Neural progenitor cell (in vitro differentiated cells): ENCODE measurements at regions not wholly inside any gene's neighbourhood (a gene's known extent, or its start where the extent isn't known, plus 50 kb on each side); places are given as distances from the start of the nearest gene placed in this dataset.
A peak's percentile ranks its signal among the peaks of the same experiment; 100 is the strongest.
"Not testable (repeated sequence)": the region's sequence is repeated elsewhere in the genome, so short reads cannot be mapped to it uniquely, and the experiment has no call there.

Experiments
- DNase-seq: peaks from one replicate; pipeline ENCODE4 v3.0.0-alpha.2; 2016; ENCODE audit warnings: low spot score
- H2AFZ ChIP-seq: fragments of 200-600 bp; sonication (generic); replicated peaks from 2 replicates; pipeline ENCODE4 v1.6.1; 2016; ENCODE audit warnings: antibody characterized with exemption
- H3F3A ChIP-seq: fragments of 200-600 bp; sonication (generic); 2 replicates; pipeline ENCODE4 v1.6.1; 2016; ENCODE audit warnings: antibody characterized with exemption, low read depth
- H3K27ac ChIP-seq: fragments of 200-600 bp; sonication (generic); 2 replicates; pipeline ENCODE4 v1.5.1; 2016; ENCODE audit warnings: mild to moderate bottlenecking
- H3K27me3 ChIP-seq: fragments of 200-600 bp; sonication (generic); 2 replicates; pipeline ENCODE4 v1.6.1; 2016; ENCODE audit warnings: mild to moderate bottlenecking, moderate library complexity
- H3K36me3 ChIP-seq: fragments of 200-600 bp; sonication (generic); 2 replicates; pipeline ENCODE4 v1.5.1; 2016
- H3K4me1 ChIP-seq: fragments of 200-600 bp; sonication (generic); 2 replicates; pipeline ENCODE4 v1.6.1; 2016; ENCODE audit warnings: mixed run types
- H3K4me2 ChIP-seq: fragments of 200-600 bp; sonication (generic); 2 replicates; pipeline ENCODE4 v1.6.1; 2016
- H3K4me3 ChIP-seq: fragments of 200-600 bp; sonication (generic); 2 replicates; pipeline ENCODE4 v1.5.1; 2016
- H3K79me2 ChIP-seq: fragments of 200-600 bp; sonication (generic); 2 replicates; pipeline ENCODE4 v1.6.1; 2016; ENCODE audit warnings: low read depth
- H3K9ac ChIP-seq: fragments of 200-600 bp; sonication (generic); 2 replicates; pipeline ENCODE4 v1.6.1; 2016
- H3K9me3 ChIP-seq: fragments of 200-600 bp; sonication (generic); 2 replicates; pipeline ENCODE4 v1.5.1; 2016; ENCODE audit warnings: low read depth
- H4K20me1 ChIP-seq: fragments of 200-600 bp; sonication (generic); 2 replicates; pipeline ENCODE4 v1.6.1; 2016; ENCODE audit warnings: low read depth
- H3K27ac Mint-ChIP-seq: 3 replicates; pipeline ENCODE4 v1.8.0; 2021; ENCODE audit warnings: mixed read lengths
- H3K27me3 Mint-ChIP-seq: 2 replicates; pipeline ENCODE4 v1.8.0; 2022; ENCODE audit warnings: low read depth, mild to moderate bottlenecking, inconsistent platforms, moderate library complexity, mixed read lengths; ENCODE audit not compliant: insufficient read depth
- H3K36me3 Mint-ChIP-seq: 3 replicates; pipeline ENCODE4 v1.8.0; 2021; ENCODE audit warnings: mixed read lengths
- H3K4me1 Mint-ChIP-seq: 3 replicates; pipeline ENCODE4 v1.8.0; 2021; ENCODE audit warnings: mixed read lengths
- H3K4me3 Mint-ChIP-seq: 3 replicates; pipeline ENCODE4 v1.8.0; 2021; ENCODE audit warnings: mild to moderate bottlenecking, moderate library complexity, mixed read lengths
- H3K9me3 Mint-ChIP-seq: 3 replicates; pipeline ENCODE4 v1.8.0; 2020; ENCODE audit warnings: mixed read lengths
- EZH2 ChIP-seq: fragments of 200-600 bp; sonication (generic); IDR thresholded peaks from 2 replicates; pipeline ENCODE4 v1.6.1; 2017; ENCODE audit warnings: antibody characterized with exemption, mild to moderate bottlenecking, moderate library complexity
- EZH2phosphoT487 ChIP-seq: fragments of 200-600 bp; sonication (generic); IDR thresholded peaks from 2 replicates; pipeline ENCODE4 v1.6.1; 2017; ENCODE audit warnings: antibody characterized with exemption
- TF ChIP-seq, protein P1 (sequence below): fragments of 200-600 bp; sonication (generic); IDR thresholded peaks from 2 replicates; pipeline ENCODE4 v1.5.1; 2017; ENCODE audit warnings: antibody characterized with exemption, mild to moderate bottlenecking

GRCh38 chr6:66265737-66266136 lies 558.7 kb upstream of the EYS start:
- H3K36me3 ChIP-seq: no peaks in the 10 kb centered on the region
- TF ChIP-seq, protein P1, sequence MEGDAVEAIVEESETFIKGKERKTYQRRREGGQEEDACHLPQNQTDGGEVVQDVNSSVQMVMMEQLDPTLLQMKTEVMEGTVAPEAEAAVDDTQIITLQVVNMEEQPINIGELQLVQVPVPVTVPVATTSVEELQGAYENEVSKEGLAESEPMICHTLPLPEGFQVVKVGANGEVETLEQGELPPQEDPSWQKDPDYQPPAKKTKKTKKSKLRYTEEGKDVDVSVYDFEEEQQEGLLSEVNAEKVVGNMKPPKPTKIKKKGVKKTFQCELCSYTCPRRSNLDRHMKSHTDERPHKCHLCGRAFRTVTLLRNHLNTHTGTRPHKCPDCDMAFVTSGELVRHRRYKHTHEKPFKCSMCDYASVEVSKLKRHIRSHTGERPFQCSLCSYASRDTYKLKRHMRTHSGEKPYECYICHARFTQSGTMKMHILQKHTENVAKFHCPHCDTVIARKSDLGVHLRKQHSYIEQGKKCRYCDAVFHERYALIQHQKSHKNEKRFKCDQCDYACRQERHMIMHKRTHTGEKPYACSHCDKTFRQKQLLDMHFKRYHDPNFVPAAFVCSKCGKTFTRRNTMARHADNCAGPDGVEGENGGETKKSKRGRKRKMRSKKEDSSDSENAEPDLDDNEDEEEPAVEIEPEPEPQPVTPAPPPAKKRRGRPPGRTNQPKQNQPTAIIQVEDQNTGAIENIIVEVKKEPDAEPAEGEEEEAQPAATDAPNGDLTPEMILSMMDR: no peak
- TF ChIP-seq EZH2phosphoT487 (no peak), EZH2 (no peak)
- H3F3A ChIP-seq: no peaks in the 10 kb centered on the region
- peaks cover 4% of the 10 kb centered on the region for H3K27me3 Mint-ChIP-seq
- H3K4me1 ChIP-seq: no peaks in the 10 kb centered on the region
- H3K4me2 ChIP-seq: no peak overlapping the region
- H2AFZ ChIP-seq: no peak overlapping the region
- no peaks in the 10 kb centered on the region for H3K79me2 ChIP-seq
- H4K20me1 ChIP-seq: no peaks in the 10 kb centered on the region
- no peaks in the 10 kb centered on the region for H3K4me1 Mint-ChIP-seq
- no peak overlapping the region for H3K9ac ChIP-seq
- H3K27ac ChIP-seq: no peak overlapping the region
- H3K9me3 ChIP-seq: no peaks in the 10 kb centered on the region
- no peaks in the 10 kb centered on the region for H3K36me3 Mint-ChIP-seq
- no peak for DNase-seq
- no peak overlapping the region for H3K4me3 Mint-ChIP-seq
- H3K4me3 ChIP-seq: no peak overlapping the region
- H3K27me3 ChIP-seq: no peaks in the 10 kb centered on the region
- peaks cover 2% of the 10 kb centered on the region for H3K9me3 Mint-ChIP-seq
- no peak overlapping the region for H3K27ac Mint-ChIP-seq

- Histone ChIP-seq H3K9ac (no peak overlapping the region), H4K20me1 (no peaks in the 10 kb centered on the region), H3K4me1 (no peaks in the 10 kb centered on the region), H3K27me3 (no peaks in the 10 kb centered on the region), H3K27ac (no peak overlapping the region), H3K36me3 (no peaks in the 10 kb centered on the region), H3K79me2 (no peaks in the 10 kb centered on the region), H3F3A (no peaks in the 10 kb centered on the region), H3K9me3 (no peaks in the 10 kb centered on the region), H2AFZ (no peak overlapping the region), H3K4me2 (no peak overlapping the region), H3K4me3 (no peak overlapping the region)
- Mint-ChIP-seq H3K4me1 (no peaks in the 10 kb centered on the region), H3K27ac (no peak overlapping the region), H3K4me3 (no peak overlapping the region), H3K9me3 (peaks cover 1% of the 10 kb centered on the region), H3K27me3 (peaks cover 7% of the 10 kb centered on the region), H3K36me3 (no peaks in the 10 kb centered on the region)
- DNase-seq: no peak
- TF ChIP-seq EZH2 (no peak), EZH2phosphoT487 (no peak)
- TF ChIP-seq, protein P1: no peak
Observed at GRCh38 chr6:66264376-66264775, 557.4 kb upstream of the EYS start.

DNA sequence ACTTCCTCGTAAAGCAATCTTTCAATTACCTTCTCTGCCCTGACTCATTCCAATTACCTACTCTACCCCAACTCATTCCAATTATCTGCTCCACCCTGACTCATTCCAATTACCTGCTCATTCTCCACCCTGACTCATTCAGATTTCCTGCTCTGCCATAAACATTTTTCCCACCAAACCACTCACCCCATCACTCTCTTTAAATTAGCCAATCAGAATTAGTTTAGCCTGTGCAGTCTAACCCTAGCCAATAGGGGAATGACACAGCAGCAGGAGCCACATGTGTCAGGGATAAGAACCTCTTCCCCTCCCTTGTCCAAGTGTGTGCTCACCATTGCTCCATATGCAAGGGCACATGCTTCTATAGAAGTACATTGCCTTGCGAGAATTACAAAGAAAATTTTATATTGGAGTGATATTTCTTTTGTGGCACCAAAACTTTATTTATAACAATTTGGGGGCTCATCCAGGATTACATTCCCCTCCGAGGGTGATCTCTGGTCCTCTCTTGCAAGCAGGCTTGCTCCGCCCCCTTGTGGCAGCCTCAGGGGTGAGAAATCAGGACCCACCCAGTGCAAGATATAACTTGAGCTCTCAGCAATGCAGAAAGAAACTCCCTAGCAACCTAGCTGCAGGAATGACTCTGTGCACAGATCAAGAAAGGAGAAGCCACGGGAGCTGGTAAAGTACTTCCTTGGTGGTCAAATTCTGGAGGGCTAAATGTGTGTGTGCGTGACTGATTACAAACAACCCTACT lies 551.9 kb upstream of the EYS start:
- H4K20me1 ChIP-seq, H3K4me1 Mint-ChIP-seq, H3K4me3 ChIP-seq, H3F3A ChIP-seq, H3K27ac ChIP-seq, H2AFZ ChIP-seq, H3K4me2 ChIP-seq, H3K79me2 ChIP-seq, H3K4me3 Mint-ChIP-seq, H3K9me3 Mint-ChIP-seq, H3K4me1 ChIP-seq, H3K9me3 ChIP-seq, H3K27ac Mint-ChIP-seq, H3K36me3 ChIP-seq, H3K27me3 ChIP-seq, H3K9ac ChIP-seq, H3K27me3 Mint-ChIP-seq, H3K36me3 Mint-ChIP-seq: not testable (repeated sequence)
- peak; percentile 17 for DNase-seq
- TF ChIP-seq, protein P1: peak; percentile 34
